Germinal center (tissue), 1 donor: ENCODE measurements at regions not wholly inside any gene's neighbourhood (a gene's known extent, or its start where the extent isn't known, plus 50 kb on each side); places are given as distances from the start of the nearest gene placed in this dataset.
"Not testable (repeated sequence)": the region's sequence is repeated elsewhere in the genome, so short reads cannot be mapped to it uniquely, and the experiment has no call there.

Experiments used
- DNase-seq: peaks from one replicate; pipeline ENCODE4 v3.0.0; 2012; ENCODE audit warnings: mixed read lengths, low spot score

DNA sequence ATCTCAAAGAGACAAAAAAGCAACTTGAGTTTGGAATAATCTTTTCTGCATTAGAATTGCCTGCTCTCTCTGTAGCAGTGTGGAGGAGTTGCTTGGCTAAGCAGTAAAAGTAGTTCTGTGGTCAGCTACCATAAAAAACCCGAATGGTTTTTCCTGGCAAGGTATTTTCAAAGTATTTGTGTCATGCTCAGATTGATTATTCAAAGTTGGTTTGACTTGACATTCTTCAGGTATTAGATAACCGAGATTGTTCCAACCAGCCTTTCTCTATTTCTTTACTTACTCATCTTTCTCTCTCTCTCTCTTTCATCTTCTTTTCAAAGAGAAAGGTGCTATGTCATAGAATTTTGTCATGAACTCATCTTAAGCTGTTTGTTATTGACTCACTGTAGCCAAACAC lies 404.9 kb downstream of the CPS1 start:
- no peak for DNase-seq

- DNase-seq, result no peak
These were observed 407.0 kb downstream of the CPS1 start for GRCh38 chr2:210963386-210963785.

- DNase-seq, result no peak
These were observed 407.9 kb downstream of the CPS1 start for GRCh38 chr2:210964141-210964764.

GRCh38 chr2:210965472-210965871 lies 409.1 kb downstream of the CPS1 start:
- no peak for DNase-seq

GRCh38 chr2:210966330-210966729 lies 409.9 kb downstream of the CPS1 start:
- DNase-seq, result no peak

- DNase-seq, result no peak
These were observed 415.0 kb downstream of the CPS1 start for GRCh38 chr2:210971431-210971830.

DNA sequence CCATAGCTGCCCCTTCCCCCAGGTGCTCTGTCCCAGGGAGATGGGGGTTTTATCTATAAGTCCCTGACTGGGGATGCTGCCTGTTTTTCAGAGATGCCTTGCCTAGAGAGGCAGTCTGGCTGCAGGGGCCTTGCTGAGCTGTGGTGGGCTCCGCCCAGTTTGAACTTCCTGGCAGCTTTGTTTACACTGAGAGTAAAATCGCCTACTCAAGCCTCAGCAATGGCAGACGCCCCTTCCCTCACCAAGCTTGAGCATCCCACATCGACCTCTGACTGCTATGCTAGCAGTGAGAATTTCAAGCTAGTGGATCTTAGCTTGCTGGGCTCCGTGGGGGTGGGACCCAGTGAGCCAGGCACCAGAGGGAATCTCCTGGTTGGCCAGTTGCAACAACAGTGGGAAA lies 430.4 kb downstream of the CPS1 start:
- not testable (repeated sequence) for DNase-seq

- no peak for DNase-seq
These were observed 434.7 kb downstream of the CPS1 start for GRCh38 chr2:210991107-210991506.

DNA sequence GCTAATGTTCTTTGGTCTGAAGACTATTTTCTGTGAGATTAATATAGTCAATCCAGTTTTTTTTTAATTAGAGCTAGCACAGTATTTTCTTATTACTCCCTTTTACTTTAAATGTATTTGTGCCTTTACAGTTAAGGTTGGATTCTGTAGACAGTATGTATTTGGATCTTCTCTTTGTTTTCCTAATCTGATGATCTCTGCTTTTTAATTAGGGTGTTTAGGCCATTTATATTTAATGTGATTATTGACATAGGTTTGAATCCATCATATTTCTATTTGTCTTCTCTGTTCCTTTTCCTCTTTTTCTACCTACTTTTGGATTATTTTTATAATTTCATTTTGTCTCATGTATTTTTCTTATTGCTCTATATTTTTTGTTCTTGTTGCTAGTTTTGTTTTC lies 437.7 kb downstream of the CPS1 start:
- no peak for DNase-seq

DNA sequence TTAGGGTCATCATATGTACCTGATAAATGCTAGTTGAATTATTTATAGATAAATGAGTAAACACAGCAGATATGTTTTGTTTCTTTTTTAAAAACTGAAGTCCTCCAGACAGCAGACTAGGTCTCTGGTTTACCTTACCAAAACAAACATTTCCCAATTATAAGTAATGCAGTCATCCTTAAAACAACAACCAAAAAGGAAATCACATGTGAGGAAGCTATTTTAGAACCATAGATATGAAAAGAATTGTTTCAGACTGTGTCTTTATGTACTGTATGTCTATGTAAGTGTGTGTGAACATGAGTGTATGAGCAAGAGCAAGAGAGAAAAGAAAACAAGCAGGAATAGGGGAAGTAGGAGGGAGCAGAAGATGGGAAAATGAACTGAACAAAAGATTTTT lies 441.0 kb downstream of the CPS1 start:
- no peak for DNase-seq

DNA sequence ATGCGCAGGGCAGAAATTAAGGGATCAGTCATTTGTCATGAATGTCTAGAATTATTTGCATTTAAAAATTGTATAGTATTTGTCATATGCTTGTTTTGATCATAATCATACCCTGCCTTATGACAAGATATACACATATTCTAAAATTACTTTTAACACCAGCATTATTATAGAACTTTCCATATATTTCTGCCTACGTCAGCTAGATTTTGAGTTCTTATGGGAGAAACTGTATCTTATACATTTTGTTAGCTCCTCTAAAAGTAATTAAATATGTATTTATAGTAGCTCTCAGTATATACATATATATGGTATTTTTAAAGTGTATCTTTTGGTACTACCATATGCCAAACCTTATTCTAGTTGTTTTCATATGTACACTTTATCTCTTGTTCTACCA lies 441.9 kb downstream of the CPS1 start:
- DNase-seq, result no peak

DNA sequence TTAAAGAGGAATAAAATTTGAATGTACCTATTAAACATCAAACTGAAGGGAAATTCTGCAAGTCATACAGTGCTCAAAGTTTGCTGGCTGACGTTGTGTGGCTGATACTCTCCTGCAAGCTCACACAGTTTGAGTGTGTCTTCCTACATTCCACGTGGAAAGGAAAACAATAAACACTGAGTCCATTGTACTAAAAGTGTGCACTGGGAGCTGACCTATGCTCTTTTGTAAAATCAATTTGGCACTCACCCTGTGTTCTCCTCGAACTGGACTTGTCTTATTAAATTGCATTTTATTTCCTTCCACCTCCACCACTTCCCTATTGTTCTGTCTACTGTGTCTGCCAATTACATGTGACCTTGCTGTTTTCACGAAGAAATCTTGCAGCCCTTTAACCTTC lies 458.0 kb downstream of the CPS1 start:
- DNase-seq, result no peak

DNA sequence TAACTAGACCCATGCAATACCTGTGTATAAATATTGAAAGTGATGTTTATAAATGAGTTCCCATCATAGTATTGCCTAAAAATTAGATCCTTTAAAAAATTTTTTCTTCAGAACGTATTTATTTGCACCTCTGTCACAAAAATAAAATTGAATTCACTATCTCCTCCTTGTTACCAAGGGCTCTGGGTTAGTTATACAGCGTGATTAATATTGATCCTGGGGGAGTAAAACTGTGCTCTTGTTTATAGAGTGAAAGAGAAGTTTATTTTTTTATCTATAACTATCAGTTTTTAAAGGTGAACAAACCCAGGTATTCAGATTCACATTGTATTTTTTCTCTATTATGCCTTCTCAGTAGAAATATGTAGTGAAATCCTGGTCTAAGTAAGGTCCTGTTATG lies 458.5 kb downstream of the CPS1 start:
- DNase-seq, result no peak

DNA sequence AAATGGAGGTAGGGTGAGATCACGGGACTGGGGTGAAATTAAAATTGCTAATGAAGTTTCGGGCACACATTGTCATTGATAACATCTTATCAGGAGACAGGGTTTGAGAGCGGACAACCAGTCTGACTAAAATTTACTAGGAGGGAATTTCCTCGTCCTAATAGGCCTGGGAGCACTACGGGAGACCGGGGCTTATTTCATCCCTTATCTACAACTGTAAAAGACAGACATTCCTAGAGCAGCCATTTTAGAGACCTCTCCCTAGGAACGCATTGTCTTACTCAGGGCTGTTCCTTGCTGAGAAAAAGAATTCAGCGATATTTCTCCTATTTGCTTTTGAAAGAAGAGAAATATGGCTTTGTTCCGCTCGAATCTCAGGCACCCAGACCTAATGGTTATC lies 468.7 kb downstream of the CPS1 start:
- not testable (repeated sequence) for DNase-seq

- no peak for DNase-seq
These were observed 469.7 kb downstream of the CPS1 start for GRCh38 chr2:211026109-211026508.

DNA sequence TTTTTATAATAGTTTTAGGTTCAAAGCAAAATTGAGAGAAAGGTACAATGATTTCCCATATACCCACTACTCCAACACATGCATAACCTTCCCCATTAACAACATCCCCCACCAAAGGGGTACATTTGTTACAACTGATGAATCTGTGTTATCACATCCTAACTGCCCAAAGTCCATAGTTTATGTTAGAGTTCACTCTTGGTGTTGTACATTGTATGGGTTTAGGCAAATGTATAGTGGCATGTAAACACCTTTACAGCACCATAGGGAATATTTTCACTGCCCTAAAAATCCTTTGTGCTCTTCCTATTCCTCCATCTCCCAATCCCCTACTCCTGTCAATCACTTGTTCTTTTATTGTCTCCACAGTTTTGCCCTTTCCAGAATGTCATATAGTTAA lies 471.6 kb downstream of the CPS1 start:
- DNase-seq, result no peak

DNA sequence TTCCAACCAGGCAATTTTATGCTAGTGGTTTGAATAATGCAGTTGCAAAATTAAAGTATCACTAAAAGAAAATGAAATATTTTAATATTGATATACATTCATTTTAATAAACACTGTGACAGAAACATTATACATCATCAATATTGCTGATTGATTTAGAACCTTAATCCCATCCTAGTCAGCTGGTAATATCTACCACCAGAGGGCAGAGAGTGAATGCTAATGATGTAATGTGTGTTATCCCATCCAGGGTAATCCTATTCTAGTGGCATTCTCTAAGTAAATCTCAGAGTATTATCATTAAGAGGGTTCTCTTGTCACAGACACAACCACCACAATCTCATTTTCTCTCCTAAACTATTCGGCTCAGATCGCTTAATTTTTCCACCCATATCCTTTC lies 477.4 kb downstream of the CPS1 start:
- DNase-seq, result no peak

- peak; percentile 2 for DNase-seq
These were observed 479.3 kb downstream of the CPS1 start for GRCh38 chr2:211035548-211036185.

DNA sequence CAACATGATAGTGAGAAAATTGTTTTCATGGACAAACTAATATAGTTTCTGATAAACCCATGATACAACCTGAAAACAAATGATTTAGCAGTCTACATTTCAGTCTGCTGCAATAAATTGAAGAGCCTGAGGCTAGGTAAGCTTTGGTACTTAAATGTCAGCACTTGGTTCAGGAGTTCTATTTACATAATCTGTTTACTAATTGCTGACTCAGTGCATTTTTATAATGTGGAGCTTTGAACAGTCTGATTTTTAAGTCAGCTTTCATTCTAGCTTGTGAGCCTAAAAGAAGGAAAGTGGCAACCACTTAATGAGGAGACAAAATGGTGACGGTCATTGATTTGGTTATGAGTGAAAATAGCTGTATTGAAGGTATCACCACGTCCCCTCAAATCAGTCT lies 488.6 kb downstream of the CPS1 start:
- no peak for DNase-seq

GRCh38 chr2:211049321-211050018 lies 493.1 kb downstream of the CPS1 start:
- no peak for DNase-seq

DNA sequence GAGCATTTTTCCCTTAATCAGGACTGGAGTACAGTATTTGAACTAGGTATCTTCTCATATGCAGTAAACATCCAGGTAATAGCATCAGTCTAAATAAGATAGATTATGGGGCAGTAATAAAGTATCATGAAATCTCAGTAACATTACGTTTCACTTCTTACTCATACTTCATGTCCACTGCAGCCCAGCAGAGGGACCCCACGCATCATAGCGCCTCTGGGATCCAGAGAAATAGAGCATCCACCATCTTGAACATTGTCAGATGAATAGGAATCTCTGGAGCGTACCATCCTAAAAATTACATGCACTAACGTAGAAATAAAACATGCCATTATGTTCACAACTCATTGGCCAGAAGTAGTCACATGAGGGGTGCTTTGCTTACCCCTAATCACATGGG lies 499.0 kb downstream of the CPS1 start:
- no peak for DNase-seq

DNA sequence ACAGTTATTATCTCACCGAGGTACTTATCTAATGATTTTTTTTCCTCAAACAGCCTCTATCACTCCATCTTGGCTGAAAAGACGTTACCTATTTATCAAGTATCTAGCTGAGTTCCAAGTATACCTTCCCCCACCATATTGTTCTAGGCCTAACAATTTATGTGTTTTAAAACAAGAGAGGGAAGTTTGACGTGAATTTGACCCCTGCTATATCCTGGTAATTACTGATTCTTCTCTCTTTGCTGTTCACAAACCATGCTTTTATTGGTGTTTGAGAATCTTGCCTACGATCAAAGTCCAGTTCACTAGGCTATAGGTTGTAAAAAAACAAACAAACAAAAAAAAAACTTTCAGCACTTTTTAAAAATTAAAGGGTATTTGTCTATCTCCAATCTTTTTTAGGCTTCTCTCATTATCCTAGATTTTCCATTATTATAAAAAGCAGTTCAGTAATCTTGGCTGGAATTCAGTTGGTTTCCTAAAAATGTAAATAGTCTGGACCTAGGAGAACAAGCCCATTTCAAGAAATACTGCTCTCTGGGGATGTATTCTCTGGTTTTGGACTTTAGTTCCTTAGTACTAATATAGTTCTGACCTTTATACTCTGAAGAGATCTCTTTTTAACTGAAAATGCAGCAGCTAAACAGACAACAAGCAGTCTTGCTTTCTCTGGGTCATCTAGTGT lies 505.4 kb downstream of the CPS1 start:
- DNase-seq, result no peak

DNA sequence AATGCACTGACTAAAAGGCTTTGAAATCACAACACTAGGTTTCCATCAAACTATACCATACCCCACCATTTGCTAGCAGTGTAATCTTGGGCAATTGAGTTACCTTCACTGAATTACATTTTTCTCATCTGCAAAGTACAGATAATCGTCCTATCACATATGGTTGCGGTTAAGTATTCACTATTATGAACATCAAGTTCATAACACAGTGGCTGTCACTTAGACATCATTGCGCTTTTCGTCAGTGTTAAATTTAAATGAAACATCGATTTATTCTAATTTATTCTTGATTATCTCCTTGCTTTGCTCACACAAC lies 505.9 kb downstream of the CPS1 start:
- no peak for DNase-seq
